HepG2 (cell line): ENCODE measurements at regions not wholly inside any gene's neighbourhood (a gene's known extent, or its start where the extent isn't known, plus 50 kb on each side); places are given as distances from the start of the nearest gene placed in this dataset.

Experiments
- ATAC-seq: fragments of 200-7000 bp; cut with Tn5 transposase; 3 replicates; pipeline ENCODE4 v1.9.1; 2020; ENCODE audit warnings: mild to moderate bottlenecking, moderate library complexity
- BruUV-seq: library from RNA; stranded (reverse); fragments of 400-500 nt; replicated peaks from 2 replicates; lab custom pipeline; 2021; lab: Mats Ljungman, UMichigan
- CTCF ChIA-PET: fragments of 300-600 bp; formaldehyde crosslinking; extraction: SDS; loops from one replicate; lab custom pipeline; 2021; ENCODE audit warnings: low total read pairs, inconsistent platforms, low intra/inter-chr PET ratio; lab: Yijun Ruan, JAX
- POLR2A ChIA-PET: fragments of 350-600 bp; sonication (Branson Sonifier 250); formaldehyde crosslinking; loops from one replicate; lab custom pipeline; 2020; ENCODE audit warnings: antibody characterized with exemption, inconsistent platforms; lab: Yijun Ruan, JAX
- DNase-seq: peaks from one replicate; pipeline ENCODE4 v3.0.0-alpha.2; 2015; ENCODE audit warnings: low spot score
- FAIRE-seq: peaks from 3 replicates; lab custom pipeline; 2011; peaks lifted over from hg19 to GRCh38; lab: Jason Lieb, UNC
- H2AFZ ChIP-seq: one replicate; pipeline ENCODE4 v1.6.1; 2011; ENCODE audit warnings: low read length, inconsistent platforms
- H3K27ac ChIP-seq: fragments of 300-600 bp; 3 replicates; pipeline ENCODE4 v1.8.0; 2011; ENCODE audit warnings: mixed run types, mild to moderate bottlenecking, mixed read lengths, low read length, inconsistent platforms; ENCODE audit not compliant: insufficient read depth; ENCODE audit errors: extremely low read length
- H3K27me3 ChIP-seq, 2 experiments: fragments of 200-600 bp in 1 of 2; 2 replicates in 1 of 2; 3 replicates in 1 of 2; pipeline versions ENCODE4 v1.6.0 to v1.8.0; 2011; ENCODE audit warnings: low read length in 2 of 2, mild to moderate bottlenecking in 2 of 2, moderate library complexity in 2 of 2, inconsistent platforms in 1 of 2; ENCODE audit not compliant: insufficient read depth in 2 of 2, control insufficient read depth in 1 of 2
- H3K36me3 ChIP-seq, 2 experiments: fragments of 200-600 bp in 1 of 2; replicated peaks in 1 of 2; 2 replicates in 1 of 2; 3 replicates in 1 of 2; pipeline versions ENCODE4 v1.5.1 to v1.8.0; 2011; ENCODE audit warnings: low read length in 2 of 2, inconsistent platforms in 1 of 2; ENCODE audit not compliant: insufficient read depth in 2 of 2, control insufficient read depth in 1 of 2
- H3K4me1 ChIP-seq: 2 replicates; pipeline ENCODE4 v1.5.1; 2012; ENCODE audit warnings: low read length, inconsistent platforms; ENCODE audit not compliant: insufficient read depth
- H3K4me2 ChIP-seq: 2 replicates; pipeline ENCODE4 v1.6.0; 2011; ENCODE audit warnings: low read depth, low read length, inconsistent platforms
- H3K4me3 ChIP-seq, 3 experiments: fragments of 200-600 bp in 1 of 3; sonication (generic), shearing (Covaris generic) in 1 of 3; replicated peaks in 1 of 3; 2 replicates each; pipeline ENCODE4 v1.5.1; 2011 to 2016; ENCODE audit warnings: low read length in 3 of 3, inconsistent platforms in 2 of 3, low read depth in 2 of 3, mild to moderate bottlenecking in 2 of 3, control low read depth in 1 of 3, mixed read lengths in 1 of 3; ENCODE audit not compliant: insufficient read depth in 1 of 3
- H3K79me2 ChIP-seq: one replicate; pipeline ENCODE4 v1.6.1; 2011; ENCODE audit warnings: low read length, inconsistent platforms; ENCODE audit not compliant: insufficient read depth
- H3K9ac ChIP-seq: 2 replicates; pipeline ENCODE4 v1.6.0; 2011; ENCODE audit warnings: mild to moderate bottlenecking, low read depth, low read length, inconsistent platforms; ENCODE audit not compliant: insufficient read depth
- H3K9me3 ChIP-seq: 2 replicates; pipeline ENCODE4 v1.5.1; 2012; ENCODE audit warnings: mild to moderate bottlenecking, low read length
- H4K20me1 ChIP-seq: 2 replicates; pipeline ENCODE4 v1.6.0; 2011; ENCODE audit warnings: inconsistent platforms, mild to moderate bottlenecking, low read length, moderate library complexity; ENCODE audit not compliant: insufficient read depth
- ATF5 ChIP-seq: sonication (generic); formaldehyde crosslinking; IDR thresholded peaks from 2 replicates; pipeline ENCODE4 v1.4.0; 2020; ENCODE audit warnings: mild to moderate bottlenecking, low read depth, missing genetic modification reagents
- FIP1L1 ChIP-seq: fragments of 200-400 bp; formaldehyde crosslinking; IDR thresholded peaks from 2 replicates; pipeline ENCODE4 v1.6.1; 2018; ENCODE audit warnings: low read depth, mild to moderate bottlenecking, low read length, moderate library complexity, borderline replicate concordance; ENCODE audit not compliant: insufficient read depth
- FOXP1 ChIP-seq, 2 experiments: fragments of 450-650 bp in 1 of 2; IDR thresholded peaks; 2 replicates each; pipeline ENCODE4 v1.6.1; 2017 to 2018; ENCODE audit warnings: antibody characterized with exemption in 1 of 2
- GATAD2A ChIP-seq: IDR thresholded peaks from 2 replicates; pipeline ENCODE4 v1.6.1; 2016
- GLMP ChIP-seq: sonication (generic); formaldehyde crosslinking; IDR thresholded peaks from 2 replicates; pipeline ENCODE4 v1.9.0; 2021; ENCODE audit warnings: missing genetic modification reagents, mild to moderate bottlenecking, borderline replicate concordance
- HOXA3 ChIP-seq: sonication (generic); formaldehyde crosslinking; IDR thresholded peaks from 2 replicates; pipeline ENCODE4 v1.5.0; 2020; ENCODE audit warnings: missing genetic modification reagents
- MAX ChIP-seq: IDR thresholded peaks from 2 replicates; pipeline ENCODE4 v1.6.1; 2012; ENCODE audit warnings: inconsistent platforms
- NCOA1 ChIP-seq: sonication (generic); formaldehyde crosslinking; IDR thresholded peaks from 2 replicates; pipeline ENCODE4 v1.9.0; 2021; ENCODE audit warnings: missing genetic modification reagents
- PHF8 ChIP-seq: sonication (generic); formaldehyde crosslinking; IDR thresholded peaks from 2 replicates; pipeline ENCODE4 v1.5.0; 2020; ENCODE audit warnings: missing genetic modification reagents
- REST ChIP-seq, 2 experiments: IDR thresholded peaks; 2 replicates each; pipeline ENCODE4 v1.6.1; 2011 to 2012; ENCODE audit warnings: low read length in 2 of 2, borderline replicate concordance in 1 of 2, low read depth in 1 of 2, mild to moderate bottlenecking in 1 of 2, moderate library complexity in 1 of 2
- SCMH1 ChIP-seq: sonication (generic); formaldehyde crosslinking; IDR thresholded peaks from 2 replicates; pipeline ENCODE4 v1.9.0; 2021; ENCODE audit warnings: missing genetic modification reagents, mild to moderate bottlenecking, borderline replicate concordance
- SMARCE1 ChIP-seq: fragments of 450-650 bp; IDR thresholded peaks from 2 replicates; pipeline ENCODE4 v1.6.1; 2017; ENCODE audit warnings: borderline replicate concordance
- TGIF2 ChIP-seq: IDR thresholded peaks from 2 replicates; pipeline ENCODE4 v1.6.1; 2016; ENCODE audit warnings: control low read depth, missing compliant biosample characterization
- ZNF317 ChIP-seq: sonication (generic); formaldehyde crosslinking; IDR thresholded peaks from 2 replicates; pipeline ENCODE4 v1.5.0; 2020; ENCODE audit warnings: mild to moderate bottlenecking, missing genetic modification reagents
- ZNF331 ChIP-seq: sonication (generic); formaldehyde crosslinking; IDR thresholded peaks from 2 replicates; pipeline ENCODE4 v1.4.0; 2020; ENCODE audit warnings: missing genetic modification reagents
- ZNF724P ChIP-seq: sonication (generic); formaldehyde crosslinking; IDR thresholded peaks from 2 replicates; pipeline ENCODE4 v1.8.0; 2022; ENCODE audit warnings: missing genetic modification reagents, borderline replicate concordance
- WGBS: methylation state at CpG from one replicate; pipeline ENCODE4 v1.1.6; 2017; ENCODE audit warnings: low lambda C conversion rate; 5-methylcytosine and 5-hydroxymethylcytosine counted together
- in situ Hi-C: cut with HindIII; loops from 2 replicates; pipeline ENCODE4 v1.10.0; 2017; ENCODE audit warnings: low pct_unique_long_range_greater_than_20kb; ENCODE audit not compliant: extremely low pct_ligation_motif_present
- intact Hi-C: fragments of 100-400 bp; cut with micrococcal nuclease; formaldehyde crosslinking; loops from one replicate; pipeline ENCODE4 v1.10.0; 2022; ENCODE audit not compliant: unreplicated experiment

- DNase-seq = peak; percentile 99
- Histone ChIP-seq H3K4me1 (peaks cover 89% of the 10 kb centered on the region), H3K4me2 (peak overlapping the region; percentile 67), H3K9ac (peak overlapping the region; percentile 88), H2AFZ (no peak overlapping the region), H4K20me1 (no peaks in the 10 kb centered on the region), H3K4me3 (peak overlapping the region in 2 of 3 experiments; percentile 13 to 14; a peak in 2 of 6 replicates), H3K79me2 (no peaks in the 10 kb centered on the region), H3K27me3 (no peaks in the 10 kb centered on the region), H3K27ac (peak overlapping the region; percentile 96), H3K9me3 (no peaks in the 10 kb centered on the region), H3K36me3 (no peaks in the 10 kb centered on the region)
- ChIA-PET POLR2A (interaction anchor here (0.7 to 3.8 kb wide), 14 partner anchors 18 to 126 kb away, joined by 3 to 38 read pairs (median 4); no protein-coding TSS in a partner anchor), CTCF (no interaction called here)
- peak; percentile 99 for ATAC-seq
- in situ Hi-C loops (loop anchor here (5.0 kb wide), 1 partner anchor 114 kb away; the partner anchor contains the start of genes LOC128125822 and PTP4A1), intact Hi-C loops (loop anchor here (1.0 kb wide), 5 partner anchors 52 to 114 kb away; partner anchors contain the start of genes LOC128125822 and PTP4A1)
- WGBS = 1% methylated on average over 6 of the region's 6 CpGs
- peak; percentile 81 for FAIRE-seq
- BruUV-seq = no TSS peak
- TF ChIP-seq PHF8 (no peak), SMARCE1 (peak; percentile 60; the same call in 1 of the 2 replicates), HOXA3 (CRISPR knock-in tag) (peak; percentile 13; the same call in 1 of the 2 replicates), ZNF317 (CRISPR knock-in tag) (0 out of 2 replicates have a peak, but pooled peaks have one; percentile 59), NCOA1 (CRISPR knock-in tag) (peak; percentile 98; the same call in 1 of the 2 replicates), MAX (0 out of 2 replicates have a peak, but pooled peaks have one; percentile 33), FIP1L1 (no peak), GATAD2A (peak; percentile 100), REST (IDR thresholded peaks at IDR 0.05; ENCODE audit: borderline replicate concordance in 1 of 2, low read depth in 1 of 2, low read length in 2 of 2) (peak in 1 of 2 experiments; percentile 78; a peak in 2 of 4 replicates), GLMP (no peak), ZNF331 (peak; percentile 96), TGIF2 (CRISPR knock-in tag) (peak; percentile 71), SCMH1 (CRISPR knock-in tag) (no peak), FOXP1 (IDR thresholded peaks at IDR 0.05) (peak; percentile 89), FOXP1 (CRISPR knock-in tag; IDR thresholded peaks at IDR 0.05) (peak; percentile 98), ZNF724P (CRISPR knock-in tag) (no peak), ATF5 (no peak)
Measured at GRCh38 chr6:63458480-63459115, 113.7 kb upstream of the LOC128125822 start.
